ENCODE measurements at regions not wholly inside any gene's neighbourhood (a gene's known extent, or its start where the extent isn't known, plus 50 kb on each side); places are given as distances from the start of the nearest gene placed in this dataset.
"Not testable (repeated sequence)": the region's sequence is repeated elsewhere in the genome, so short reads cannot be mapped to it uniquely, and the experiment has no call there.

DNA sequence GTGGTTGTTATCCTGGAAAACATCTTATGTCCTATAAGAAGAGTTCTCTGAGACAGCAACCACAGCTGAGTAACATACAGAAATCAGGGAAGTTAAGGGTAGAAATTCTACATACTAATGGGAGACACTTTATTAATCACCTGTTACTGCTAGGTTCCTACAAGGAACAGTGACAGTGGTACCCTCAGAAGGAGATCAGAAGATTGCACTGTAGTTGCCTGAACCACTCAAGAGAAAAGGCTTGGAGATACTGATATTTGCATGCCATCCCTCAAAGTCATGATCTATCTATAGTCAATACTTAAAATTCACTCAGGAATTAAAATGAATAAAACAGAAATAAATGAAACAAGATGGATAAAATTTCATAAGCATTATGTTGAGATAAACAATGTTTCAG lies 136.0 kb downstream of the LMLN start:
- no peak for DNase-seq

DNA sequence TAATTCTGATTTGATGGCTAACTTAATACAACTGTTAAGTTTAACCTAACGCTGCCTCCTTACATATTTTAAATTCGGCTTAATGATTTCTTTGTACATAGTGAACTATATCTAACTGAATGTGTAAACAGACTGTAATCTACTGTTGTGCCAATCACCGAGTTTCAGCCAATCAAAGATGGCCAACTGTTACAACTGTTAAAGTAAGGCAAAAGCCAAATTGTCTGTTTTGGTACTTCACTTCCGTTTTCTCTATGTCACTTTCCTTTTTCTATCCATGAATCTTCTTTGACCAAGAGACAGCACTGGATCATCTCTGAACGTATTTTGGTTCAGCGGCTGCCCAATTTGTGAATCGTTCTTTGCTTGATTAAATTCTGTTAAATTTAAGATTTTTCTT lies 137.0 kb downstream of the LMLN start:
- no peak for DNase-seq

DNA sequence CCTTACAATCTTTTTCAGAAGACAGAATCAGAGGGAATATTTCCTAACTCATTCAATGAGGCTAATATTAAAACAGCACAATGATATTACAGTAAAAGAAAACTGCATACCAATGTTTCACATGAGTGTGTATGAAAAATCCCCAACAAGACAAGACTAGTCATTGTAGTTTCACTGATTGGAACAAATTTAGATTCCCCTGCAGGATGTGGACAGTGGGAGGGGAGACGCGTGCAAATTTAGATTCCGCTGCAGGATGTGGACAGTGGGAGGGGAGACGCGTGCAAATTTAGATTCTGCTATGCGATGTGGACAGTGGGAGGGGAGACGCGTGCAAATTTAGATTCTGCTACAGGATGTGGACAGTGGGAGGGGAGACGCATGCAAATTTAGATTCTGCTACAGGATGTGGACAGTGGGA lies 138.7 kb downstream of the LMLN start:
- DNase-seq: not testable (repeated sequence)

DNA sequence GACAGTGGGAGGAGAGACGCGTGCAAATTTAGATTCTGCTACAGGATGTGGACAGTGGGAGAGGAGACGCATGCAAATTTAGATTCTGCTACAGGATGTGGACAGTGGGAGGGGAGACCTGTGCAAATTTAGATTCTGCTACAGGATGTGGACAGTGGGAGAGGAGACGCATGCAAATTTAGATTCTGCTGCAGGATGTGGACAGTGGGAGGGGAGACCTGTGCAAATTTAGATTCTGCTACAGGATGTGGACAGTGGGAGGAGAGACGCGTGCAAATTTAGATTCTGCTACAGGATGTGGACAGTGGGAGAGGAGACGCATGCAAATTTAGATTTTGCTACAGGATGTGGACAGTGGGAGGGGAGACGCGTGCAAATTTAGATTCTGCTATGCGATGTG lies 143.1 kb downstream of the LMLN start:
- not testable (repeated sequence) for DNase-seq

DNA sequence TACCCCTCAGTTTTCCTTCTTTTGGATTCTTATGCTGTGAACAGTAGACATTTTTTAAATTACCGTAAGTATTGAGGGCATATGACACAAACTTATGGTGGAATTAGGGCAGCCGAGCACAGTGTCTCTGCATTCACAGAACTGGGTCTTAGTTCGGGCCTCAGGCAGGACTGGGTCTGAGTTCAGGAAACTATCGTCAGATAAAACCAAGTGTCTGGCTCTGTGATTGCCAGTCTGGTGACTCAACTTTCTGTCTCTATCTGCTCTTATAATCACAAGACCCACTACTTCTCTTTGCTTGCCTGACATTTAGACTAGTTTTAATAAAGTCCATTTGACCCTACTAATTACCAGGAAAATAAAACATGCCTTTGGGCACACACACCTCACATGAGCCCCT lies 146.2 kb downstream of the LMLN start:
- DNase-seq: no peak

DNA sequence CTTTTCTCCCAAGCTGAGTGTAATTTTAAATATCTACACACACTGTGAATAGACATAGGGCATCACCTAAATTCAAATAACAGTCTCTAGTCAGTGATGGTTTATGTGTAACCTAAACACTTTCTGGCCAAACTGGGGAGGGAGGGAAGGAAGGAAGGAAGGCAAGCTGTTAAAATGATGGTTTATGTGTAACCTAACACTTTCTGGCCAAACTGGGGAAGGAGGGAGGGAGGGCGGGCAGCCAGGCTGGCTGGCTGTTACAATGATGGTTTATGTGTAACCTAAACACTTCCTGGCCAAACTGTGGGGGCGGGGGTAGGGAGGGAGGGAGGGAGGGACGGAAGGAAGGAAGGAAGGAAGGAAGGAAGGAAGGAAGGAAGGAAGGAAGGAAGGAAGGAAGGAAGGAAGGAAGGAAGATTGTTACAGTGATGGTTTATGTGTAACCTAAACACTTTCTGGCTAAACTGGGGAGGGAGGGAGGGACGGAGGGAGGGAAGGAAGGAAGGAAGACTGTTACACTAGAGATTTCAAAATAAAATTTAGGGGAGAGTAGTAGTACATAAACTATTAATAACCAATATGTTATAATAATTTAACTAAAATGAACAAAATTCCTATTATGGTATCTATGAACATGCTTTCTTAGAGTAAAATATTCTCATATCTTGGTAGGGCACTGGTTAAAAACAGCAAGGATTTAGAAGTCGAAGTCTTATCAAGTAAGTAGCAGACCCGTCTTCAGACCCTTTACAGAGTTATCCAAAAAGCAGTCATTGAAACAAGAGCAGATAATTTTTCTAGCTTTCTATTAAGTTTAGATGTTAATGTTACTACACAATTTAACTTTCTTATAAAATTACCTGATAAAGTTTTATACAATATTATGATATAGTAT lies 148.1 kb downstream of the LMLN start:
- no peak for DNase-seq

DNA sequence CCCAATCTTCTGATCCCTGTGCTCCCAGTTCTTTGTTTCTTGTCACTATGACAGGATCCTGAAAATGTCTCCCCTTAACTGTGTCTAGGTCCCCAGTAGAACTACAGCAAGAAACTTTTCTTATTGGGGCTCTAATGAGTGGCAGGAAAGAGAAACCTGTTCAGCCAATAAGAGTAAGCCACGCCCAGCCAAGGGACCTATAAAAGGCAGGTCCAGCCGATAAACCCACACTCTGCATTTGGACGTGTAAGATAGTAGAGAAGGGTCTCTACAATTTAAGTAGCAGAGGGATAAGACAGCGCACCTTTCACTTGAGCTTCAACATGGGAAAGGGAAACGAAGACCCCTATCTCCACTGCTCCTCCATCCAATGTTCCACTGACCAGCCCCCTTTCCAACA lies 149.9 kb downstream of the LMLN start:
- no peak for DNase-seq

DNA sequence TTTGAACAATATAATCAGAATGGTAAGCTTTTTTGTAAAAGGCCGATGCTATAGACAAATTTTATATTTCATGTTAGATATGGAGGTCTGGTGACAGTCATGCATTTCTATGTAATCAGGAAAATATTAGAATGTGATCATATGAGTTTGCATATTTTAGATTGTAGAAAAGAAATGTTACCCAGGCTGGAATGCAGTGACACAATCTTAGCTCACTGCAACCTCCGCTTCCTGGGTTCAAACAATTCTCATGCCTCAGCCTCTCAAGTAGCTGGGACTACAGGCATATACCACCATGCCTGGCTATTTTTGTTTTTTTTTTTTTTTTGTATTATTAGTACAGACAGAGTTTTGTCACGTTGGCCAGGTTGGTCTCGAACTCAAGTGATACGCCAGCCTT lies 152.0 kb downstream of the LMLN start:
- DNase-seq: no peak

DNA sequence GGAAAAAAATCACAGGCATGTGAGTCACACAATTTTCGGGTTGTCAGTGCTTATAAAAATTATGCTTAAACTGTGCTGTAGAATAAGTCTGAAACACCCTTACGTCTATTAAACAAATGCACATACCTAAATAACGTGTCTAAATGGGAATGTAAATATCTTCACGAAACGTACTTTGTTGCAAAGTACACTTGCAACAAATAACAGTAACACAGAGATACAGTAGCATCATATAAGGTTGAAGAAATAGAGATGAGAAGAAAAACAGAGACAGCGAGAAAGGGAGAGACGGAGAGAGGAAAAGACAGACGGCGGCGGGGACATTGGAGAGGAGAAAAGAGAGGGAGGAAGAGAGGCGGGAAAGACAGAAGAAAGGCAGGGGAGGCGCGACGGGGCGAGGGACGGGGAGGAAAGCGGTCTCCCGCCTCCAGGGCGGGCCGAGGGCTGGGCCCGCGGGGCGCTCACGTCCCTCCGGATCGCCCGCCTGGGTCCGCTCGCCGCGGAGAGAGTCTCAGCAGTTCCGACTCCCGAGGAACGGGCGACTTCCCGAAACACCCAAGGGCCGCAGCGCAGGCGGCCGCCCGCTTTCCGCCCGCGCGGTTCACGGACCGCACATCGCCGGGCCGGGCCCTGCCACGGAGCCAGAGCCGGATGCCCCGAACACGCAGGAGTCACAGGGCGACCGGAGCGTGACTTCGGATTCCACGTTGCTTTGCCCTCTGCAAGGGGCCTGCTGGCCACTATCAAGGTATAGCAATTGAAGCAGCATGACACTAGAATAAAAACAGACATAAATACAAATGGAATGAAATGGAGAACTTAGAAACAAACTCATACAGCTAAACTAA lies 153.4 kb downstream of the LMLN start:
- peak; percentile 61 for DNase-seq

DNA sequence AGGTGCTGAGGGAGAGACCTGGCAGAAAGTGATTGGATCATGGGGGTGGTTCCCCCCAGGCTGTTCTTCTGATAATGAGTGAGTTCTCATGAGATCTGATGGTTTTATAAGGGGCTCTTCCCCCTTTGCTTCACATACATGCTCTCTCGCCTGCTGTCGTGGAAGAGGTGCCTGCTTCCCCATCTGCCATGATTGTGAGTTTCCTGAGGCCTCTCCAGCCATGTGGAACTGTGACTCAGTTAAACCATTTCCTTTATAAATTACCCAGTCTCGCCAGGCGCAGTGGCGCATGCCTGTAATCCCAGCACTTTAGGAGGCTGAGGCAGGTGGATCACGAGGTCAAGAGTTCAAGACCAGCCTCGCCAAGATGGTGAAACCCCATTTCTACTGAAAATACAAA lies 154.5 kb downstream of the LMLN start:
- DNase-seq: not testable (repeated sequence)

DNA sequence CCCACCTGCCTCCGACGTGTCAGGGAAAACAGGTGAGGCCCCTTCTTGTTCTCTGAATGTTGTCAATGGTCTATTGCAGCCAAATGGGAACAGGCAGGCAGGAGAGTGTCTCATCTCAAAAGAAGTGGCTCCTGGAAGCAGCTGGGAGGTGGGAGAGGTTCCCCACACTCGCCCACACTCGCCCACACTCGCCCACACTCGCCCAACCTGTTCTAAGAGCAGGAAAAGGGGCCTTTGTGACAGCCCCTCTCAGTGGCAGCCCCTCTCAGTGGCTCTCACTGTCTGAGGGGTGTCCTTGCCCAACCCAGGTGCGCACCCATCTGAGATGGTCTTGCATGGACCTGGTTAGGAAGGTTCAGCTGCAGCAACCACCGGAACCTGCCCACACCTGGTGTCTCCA lies 162.2 kb downstream of the LMLN start:
- not testable (repeated sequence) for DNase-seq

DNA sequence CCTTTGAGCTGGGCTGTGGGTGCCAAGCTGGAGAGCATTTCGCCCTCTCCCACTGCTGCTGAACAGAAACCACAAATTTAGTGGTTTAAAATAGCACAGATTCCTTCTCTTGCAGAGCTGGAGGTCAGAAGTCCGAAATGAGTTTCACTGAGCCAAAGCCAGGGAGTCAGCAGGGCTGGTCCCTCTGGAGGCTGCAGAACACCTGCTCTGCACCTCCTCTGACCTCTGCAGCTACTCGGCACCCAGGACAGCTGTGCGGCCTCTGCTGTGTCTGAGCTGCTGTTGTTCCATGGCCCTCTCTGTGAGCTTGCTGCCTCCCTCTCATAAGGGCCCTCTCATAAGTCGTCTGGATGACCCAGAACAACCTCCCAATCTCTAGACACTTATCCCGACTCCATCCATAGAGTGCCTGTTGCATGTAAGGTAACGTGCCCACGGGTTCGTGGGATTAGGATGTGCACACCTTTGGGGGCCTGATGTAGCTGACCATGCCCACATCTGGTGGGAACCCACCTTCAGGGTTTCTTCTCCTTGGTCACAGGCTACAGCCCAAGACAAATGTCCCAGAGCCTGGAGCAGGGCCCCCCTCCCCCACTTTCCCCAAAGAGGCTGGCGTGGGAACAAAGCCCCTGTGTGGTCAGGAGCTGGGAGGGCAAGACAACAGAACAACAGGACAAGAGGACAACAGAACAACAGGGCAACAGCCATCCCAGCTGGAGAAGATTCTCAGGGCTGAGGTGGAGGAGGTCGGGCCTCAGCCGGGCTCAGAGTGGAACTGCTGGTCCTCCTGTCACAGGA lies 177.2 kb downstream of the LMLN start:
- DNase-seq: peak; percentile 2

DNA sequence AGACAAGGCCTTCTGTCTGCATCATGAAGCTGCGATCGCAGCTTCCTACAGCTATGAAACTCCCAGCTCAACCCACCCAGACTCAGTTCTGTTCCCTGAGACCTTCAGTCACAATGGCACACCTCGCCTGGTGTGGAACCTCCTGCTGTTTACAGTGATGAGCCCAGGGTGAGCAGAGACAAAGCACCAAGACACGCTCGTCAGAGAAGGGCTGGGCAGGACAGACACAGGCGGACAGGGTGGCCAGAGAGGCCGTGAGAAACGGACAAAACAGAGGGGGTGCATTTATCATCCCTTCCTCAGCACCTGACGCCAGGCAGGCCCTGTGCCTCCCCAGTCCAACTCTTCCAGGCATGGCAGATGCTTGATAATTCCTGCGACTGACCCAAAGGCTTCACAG lies 178.2 kb downstream of the LMLN start:
- DNase-seq: peak; percentile 13

DNA sequence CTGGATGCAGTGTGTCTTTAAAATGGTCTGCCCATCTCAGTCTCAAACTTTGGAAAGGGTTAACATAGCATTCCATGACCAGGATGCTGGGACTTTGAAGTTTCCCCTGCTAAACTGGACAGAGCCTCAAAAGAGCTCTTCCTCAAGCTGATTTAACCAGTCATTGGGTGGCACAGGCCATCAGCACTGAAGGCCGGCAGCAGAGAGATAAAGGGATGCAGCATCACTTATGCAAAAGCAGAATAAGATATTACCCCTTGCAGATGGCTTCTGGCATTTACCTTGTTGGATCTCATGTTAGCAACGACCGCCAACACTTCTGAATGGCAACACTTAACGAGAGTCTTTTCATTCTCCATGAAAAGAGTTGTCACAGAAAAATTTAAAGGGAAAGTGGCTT lies 179.0 kb downstream of the LMLN start:
- peak; percentile 38 for DNase-seq

DNA sequence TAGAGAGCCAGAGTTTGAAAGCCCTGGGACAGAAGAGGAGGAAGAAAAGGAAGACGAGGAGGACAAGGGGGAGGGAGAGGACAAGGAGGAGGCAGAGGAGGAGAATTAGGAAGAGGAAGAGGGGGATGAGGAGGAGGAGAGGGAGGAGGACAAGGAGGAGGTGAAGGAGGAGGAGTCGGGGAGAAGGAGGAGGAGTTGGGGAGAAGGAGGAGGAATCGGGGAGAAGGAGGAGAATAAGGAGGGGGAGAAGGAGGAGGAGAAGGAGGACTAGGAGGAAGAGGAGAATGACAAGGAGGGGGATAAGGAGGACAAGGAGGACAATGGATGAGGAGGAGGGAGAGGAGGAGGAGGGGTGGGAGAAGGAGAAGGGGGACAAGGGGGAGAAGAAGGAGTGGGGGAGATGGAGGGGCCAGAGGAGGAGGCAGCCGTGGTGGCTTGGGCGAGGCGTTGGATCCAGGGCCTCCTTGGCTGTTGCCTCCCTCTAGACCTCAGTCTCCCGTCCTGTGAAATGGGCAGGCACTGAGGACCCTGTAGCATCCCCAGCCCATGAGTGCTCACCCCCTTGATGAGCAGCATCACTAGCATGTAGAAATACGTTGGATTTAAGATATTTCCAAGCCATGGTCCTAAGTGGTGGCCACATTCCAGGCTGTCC lies 179.6 kb downstream of the LMLN start:
- DNase-seq: peak; percentile 11

DNA sequence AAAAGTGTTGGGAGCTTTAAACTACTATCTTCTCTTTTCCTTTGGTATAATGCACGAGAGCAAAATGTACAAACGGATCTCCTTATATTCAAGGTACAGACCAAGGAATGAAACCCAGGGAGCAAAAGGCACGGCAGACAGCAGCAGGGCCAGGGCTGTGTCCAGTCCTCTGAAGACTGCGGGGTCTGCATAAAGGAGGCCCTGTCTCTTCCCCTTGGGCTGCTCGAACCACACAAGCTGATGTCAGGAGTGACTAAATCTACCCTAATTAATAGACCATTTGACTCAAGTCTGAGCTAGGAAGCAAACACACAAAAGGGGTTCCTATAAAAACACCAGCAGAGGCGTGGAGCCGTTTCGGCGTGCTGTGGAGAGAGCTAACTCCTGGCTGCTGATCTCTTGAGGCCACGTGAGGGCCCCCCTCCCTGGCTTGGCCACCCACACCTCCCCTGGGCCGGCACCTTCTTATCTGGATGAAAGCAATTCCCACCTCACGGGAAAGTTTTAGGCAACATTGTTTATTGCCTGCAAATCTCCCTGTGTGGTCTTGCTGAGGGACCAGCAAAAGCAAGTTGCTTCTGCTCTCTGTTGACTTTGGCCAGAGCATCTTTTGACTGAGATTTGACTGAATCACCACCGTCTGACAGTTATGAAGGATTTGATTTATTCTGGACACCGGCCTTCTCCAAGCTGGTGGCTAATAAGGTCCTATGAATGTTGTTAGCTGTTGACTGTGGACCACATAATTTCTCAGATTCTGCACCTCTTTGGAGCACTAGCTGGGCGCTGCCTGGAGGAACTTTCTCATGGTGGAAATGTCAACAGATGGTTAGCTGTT lies 183.5 kb downstream of the LMLN start:
- peak; percentile 48 for DNase-seq

DNA sequence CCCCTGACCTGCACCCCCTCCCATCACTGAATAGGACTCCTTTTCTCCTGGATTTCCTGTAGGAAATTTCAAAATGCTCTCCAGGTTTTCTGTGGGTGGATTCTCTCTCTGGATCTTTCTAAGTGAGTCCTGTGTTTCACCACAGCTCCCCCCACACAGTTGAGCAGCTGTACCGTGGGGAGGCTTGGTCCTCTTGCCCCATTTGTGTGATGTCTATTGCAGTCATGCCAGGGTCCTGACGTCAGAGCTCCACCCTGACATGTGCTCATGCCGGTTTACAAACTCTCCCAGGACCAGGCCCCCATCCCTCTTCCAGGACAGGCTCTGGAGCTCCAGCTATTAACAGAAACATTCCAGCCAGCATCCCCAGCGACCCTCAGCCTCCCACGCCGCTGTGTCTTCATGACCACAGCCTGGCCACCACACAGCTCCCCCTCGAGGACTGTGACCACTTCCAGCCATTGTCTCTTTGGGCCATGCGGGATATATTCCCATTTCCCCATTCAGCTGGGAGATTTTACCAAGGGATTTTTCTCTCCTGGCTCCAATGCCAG lies 185.3 kb downstream of the LMLN start:
- DNase-seq: peak; percentile 78

DNA sequence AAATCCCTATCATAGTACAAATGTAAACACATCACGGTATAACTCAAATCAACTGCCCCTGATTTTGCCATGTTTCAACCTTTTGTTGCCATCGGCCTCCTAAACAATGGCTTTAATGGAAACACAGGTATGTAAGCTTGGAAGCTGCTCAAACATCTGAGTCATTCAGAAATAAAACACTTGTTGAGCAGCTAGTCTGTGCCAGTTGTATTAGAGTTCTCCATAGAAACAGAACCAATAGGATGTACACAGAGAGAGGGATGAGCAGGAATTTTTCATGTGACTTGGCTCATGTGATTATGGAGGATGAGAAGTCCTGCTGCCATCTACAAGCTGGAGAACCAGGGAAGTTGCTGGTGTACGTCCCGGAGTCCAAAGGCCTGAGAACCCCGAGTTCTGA lies 186.1 kb downstream of the LMLN start:
- peak; percentile 10 for DNase-seq

DNA sequence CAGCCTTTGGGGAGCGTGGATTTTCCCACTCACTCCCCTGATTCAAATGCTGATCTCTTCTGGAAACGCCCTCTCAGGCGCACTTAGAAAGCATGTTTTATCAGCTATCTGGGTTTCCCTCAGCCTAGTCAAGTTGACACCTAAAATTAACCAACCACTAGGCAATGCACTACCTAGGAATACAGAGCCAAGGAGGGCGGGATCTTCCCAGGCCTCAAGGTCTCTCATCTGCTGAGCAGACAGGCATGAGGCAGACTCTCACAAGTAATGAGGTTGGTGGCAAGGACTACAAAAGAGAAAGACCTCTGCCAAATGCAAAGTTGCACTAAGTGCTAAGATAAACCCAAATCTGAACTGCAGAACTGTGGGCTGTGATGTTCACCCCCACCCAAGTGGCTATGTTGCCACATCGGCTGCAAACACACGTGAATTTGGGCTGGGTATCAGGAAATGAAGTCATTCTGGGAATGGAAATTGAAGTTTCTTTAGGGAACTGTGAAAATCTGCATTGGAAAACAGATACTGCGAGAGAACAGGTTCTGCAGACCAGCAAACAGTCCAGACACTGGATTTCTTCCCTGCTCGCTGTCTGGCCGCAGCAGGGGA lies 186.6 kb downstream of the LMLN start:
- DNase-seq: peak; percentile 15

DNA sequence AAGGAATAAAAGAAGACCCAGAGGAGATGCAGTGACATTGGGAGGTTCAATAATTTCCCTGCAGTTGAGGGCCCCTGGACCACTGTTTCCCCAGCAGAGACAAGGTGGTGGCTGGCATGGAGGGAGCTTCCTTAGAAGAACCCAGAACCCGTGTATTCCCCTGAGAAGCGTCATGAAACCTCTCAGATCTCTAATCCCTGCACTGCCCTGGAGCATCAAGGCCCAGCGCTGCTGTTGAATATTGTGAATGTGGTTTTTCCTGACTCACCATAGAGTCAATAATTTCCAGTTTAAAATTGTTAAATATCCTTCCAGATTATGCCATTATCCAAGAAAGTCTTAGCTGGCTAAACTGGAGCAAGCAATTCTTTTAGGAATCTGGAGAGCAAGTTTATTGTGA lies 187.2 kb downstream of the LMLN start:
- not testable (repeated sequence) for DNase-seq

DNA sequence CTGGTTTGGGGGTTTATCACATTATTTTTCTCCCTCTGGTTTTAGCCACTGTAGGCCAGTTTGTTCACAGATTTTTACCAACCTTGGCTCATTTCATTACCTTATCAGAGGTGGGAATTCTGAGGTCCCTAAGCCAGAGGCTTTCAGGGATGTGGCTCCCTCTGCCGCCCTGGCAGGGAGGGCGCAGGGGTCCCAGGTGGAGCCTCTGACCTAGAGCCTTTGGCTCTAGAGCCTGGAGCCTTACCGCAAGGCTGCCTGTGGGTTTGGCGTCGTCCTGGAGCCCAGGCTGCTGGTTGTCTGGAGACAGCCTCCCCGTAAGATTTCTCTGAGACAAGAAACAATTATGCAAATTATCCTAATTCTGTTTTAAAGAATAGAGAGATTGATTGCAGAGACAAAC lies 188.0 kb downstream of the LMLN start:
- not testable (repeated sequence) for DNase-seq

Measured in right forelimb (tissue), 1 donor.